ENCODE measurements at regions not wholly inside any gene's neighbourhood (a gene's known extent, or its start where the extent isn't known, plus 50 kb on each side); places are given as distances from the start of the nearest gene placed in this dataset.

DNA sequence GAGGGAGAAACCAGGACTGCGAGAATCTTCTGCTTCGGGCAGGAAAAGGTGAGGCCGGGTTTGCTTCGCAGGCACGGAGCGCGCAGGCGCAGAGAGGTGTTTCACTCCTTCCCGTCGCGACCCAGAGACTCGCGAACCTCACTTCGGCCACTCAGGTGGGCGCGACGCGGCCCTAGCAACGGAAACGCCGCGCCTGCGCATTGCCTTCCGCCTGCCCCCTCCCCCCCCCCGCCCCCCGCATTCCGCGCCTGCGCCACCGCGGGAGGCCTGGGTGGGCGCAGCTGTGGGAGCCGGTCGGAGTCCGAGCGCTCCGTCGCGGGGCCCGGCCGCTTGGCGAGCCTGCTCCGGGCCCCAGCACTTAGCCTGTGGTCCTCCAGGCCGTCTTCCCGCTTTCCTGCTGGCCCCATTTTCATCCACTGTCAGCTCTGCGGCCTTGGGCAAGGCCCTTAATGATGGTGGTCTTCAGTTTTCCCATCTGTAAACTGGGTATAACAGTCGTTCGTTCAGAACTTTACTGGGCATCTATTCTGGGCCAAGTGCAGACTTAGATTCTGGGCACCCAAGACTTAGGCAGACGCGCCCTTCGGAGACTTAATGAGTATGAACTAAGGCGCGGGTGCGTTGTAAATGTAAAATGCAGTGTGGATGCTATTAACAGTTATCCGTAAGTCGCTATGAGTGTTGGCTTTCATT lies 62.1 kb upstream of the ACKR3 start:
- Mint-ChIP-seq H3K36me3 (no peaks in the 10 kb centered on the region), H3K4me3 (peak overlapping the region; percentile 78), H3K9me3 (no peaks in the 10 kb centered on the region), H3K27me3 (peaks cover 3% of the 10 kb centered on the region), H3K27ac (no peak overlapping the region), H3K4me1 (peaks cover 12% of the 10 kb centered on the region)

DNA sequence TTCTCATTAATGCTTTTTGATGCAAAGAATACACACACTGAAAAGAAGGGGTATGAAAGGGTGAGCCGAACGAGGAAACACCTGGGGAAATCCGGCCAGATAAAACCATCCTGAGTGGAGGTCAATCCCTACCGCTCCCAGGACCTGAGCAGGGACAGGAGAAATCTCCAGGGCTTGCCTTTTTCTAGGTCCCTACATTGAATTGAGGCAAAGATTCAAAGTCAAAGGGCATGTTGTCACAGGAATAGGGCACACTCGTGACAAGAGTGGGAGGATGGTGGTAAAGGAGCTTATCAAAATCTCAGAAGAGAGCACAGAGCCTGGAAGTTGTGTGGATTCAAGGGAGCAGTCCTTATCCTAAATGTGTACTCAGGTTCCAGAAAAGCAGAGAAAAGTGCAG lies 61.2 kb upstream of the ACKR3 start:
- H3K9me3 Mint-ChIP-seq = no peaks in the 10 kb centered on the region
- H3K36me3 Mint-ChIP-seq = no peaks in the 10 kb centered on the region
- peaks cover 3% of the 10 kb centered on the region for H3K27me3 Mint-ChIP-seq
- H3K4me1 Mint-ChIP-seq = peaks cover 12% of the 10 kb centered on the region
- peak overlapping the region; percentile 66 for H3K4me3 Mint-ChIP-seq
- H3K27ac Mint-ChIP-seq = no peak overlapping the region

GRCh38 chr2:236510034-236510433 lies 59.6 kb upstream of the ACKR3 start:
- Mint-ChIP-seq H3K27me3 (peaks cover 3% of the 10 kb centered on the region), H3K9me3 (no peaks in the 10 kb centered on the region), H3K36me3 (no peaks in the 10 kb centered on the region), H3K4me3 (no peak overlapping the region), H3K27ac (no peak overlapping the region), H3K4me1 (peaks cover 12% of the 10 kb centered on the region)

GRCh38 chr2:236511266-236511665 lies 58.4 kb upstream of the ACKR3 start:
- no peak overlapping the region for H3K4me3 Mint-ChIP-seq
- no peak overlapping the region for H3K27ac Mint-ChIP-seq
- peaks cover 12% of the 10 kb centered on the region for H3K4me1 Mint-ChIP-seq
- peaks cover 3% of the 10 kb centered on the region for H3K27me3 Mint-ChIP-seq
- H3K9me3 Mint-ChIP-seq = no peaks in the 10 kb centered on the region
- no peaks in the 10 kb centered on the region for H3K36me3 Mint-ChIP-seq

DNA sequence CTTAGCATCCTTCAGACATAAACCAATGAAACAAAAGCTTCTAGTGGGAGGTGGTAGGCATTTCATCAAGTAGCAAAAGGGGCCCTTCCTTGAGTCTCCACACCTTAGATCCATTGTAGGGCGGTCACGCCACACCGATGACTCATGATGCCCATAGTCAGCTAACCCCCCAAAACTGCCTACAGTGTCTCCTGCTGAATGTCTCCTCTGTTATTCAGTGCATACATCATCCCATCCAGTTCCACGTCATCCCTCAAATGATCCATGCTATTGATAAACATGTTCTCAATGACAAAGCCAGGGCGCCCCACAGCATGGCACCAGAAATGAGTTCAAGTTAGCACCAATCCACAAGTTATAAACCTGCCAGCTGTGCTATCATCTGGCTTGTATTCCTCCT lies 57.4 kb upstream of the ACKR3 start:
- Mint-ChIP-seq H3K4me1 (peaks cover 6% of the 10 kb centered on the region), H3K9me3 (no peaks in the 10 kb centered on the region), H3K27me3 (peaks cover 2% of the 10 kb centered on the region), H3K27ac (no peak overlapping the region), H3K4me3 (no peak overlapping the region), H3K36me3 (no peaks in the 10 kb centered on the region)

GRCh38 chr2:236512902-236513435 lies 56.7 kb upstream of the ACKR3 start:
- Mint-ChIP-seq H3K4me1 (peaks cover 3% of the 10 kb centered on the region), H3K27ac (no peak overlapping the region), H3K36me3 (no peaks in the 10 kb centered on the region), H3K9me3 (no peaks in the 10 kb centered on the region), H3K4me3 (no peak overlapping the region), H3K27me3 (peaks cover 2% of the 10 kb centered on the region)

DNA sequence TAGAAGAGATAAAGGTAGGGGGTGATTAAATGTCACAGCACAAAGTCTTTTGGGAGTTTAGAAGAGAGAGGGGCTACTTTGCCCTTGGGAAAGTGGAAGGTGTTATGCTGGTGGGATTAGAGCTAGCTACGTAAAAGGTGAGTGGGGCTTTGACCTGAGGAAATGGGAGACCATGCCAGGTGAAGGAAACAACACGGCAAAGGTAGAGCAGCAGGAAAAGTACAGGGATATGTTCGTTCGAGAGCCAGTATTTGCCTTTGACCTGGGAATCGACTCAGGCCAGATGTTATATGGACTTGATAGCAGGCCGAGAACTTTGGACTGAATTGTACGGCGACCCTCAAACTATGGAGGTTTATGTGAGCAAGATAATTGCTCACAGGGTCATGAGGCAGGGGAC lies 55.7 kb upstream of the ACKR3 start:
- Mint-ChIP-seq H3K9me3 (no peaks in the 10 kb centered on the region), H3K4me1 (peaks cover 3% of the 10 kb centered on the region), H3K27me3 (no peaks in the 10 kb centered on the region), H3K27ac (no peak overlapping the region), H3K36me3 (no peaks in the 10 kb centered on the region), H3K4me3 (no peak overlapping the region)

- Mint-ChIP-seq H3K27me3 (no peaks in the 10 kb centered on the region), H3K27ac (no peak overlapping the region), H3K4me1 (no peaks in the 10 kb centered on the region), H3K4me3 (no peak overlapping the region), H3K9me3 (no peaks in the 10 kb centered on the region), H3K36me3 (no peaks in the 10 kb centered on the region)
Observed at GRCh38 chr2:236516708-236517107, 52.9 kb upstream of the ACKR3 start.

DNA sequence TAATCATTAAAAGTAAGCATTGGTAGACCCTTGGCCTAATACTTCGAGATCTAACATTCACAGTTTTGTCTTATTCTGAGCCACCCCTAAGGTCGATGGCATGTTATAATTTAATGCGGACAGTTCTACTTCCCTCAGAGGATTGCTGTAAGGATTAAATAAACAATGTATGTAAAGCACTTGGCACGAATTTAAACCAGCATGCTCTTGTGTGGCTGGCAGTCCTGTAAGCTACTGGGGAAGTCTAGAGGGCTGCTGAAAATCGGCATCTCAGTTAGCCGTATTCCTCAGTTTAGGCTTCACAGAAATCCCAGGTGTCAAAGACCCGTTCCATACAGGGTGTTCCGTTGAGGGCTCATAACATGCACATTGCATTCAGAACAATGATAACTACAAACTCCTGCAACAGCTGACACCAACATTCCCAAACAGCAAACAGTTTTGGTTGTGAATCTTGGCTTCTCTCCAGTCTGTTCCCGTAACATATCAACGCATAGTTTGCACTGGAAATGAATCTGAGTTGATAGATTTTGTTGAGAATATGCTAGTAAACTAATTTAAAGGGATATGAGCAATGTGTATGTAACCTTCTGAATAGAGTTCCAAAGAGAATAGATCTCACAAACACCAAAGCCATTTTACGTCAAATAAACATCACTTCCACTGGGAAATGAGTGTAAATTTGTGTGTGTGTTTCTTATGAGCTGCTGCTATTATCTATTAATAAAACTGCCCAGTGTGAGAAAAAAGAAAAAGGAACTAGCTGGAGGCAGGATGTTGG lies 52.2 kb upstream of the ACKR3 start:
- Mint-ChIP-seq H3K27ac (no peak overlapping the region), H3K9me3 (no peaks in the 10 kb centered on the region), H3K27me3 (no peaks in the 10 kb centered on the region), H3K4me3 (no peak overlapping the region), H3K4me1 (no peaks in the 10 kb centered on the region), H3K36me3 (no peaks in the 10 kb centered on the region)

Measured in activated naive CD4-positive, alpha-beta T cell treated with anti-CD3 and anti-CD28 coated beads, Interleukin-2, amount 50 U/mL, for 24 hours (primary cell).